Ureter (tissue), 1 donor: ENCODE measurements at regions not wholly inside any gene's neighbourhood (a gene's known extent, or its start where the extent isn't known, plus 50 kb on each side); places are given as distances from the start of the nearest gene placed in this dataset.
"Not testable (repeated sequence)": the region's sequence is repeated elsewhere in the genome, so short reads cannot be mapped to it uniquely, and the experiment has no call there.

ENCODE experiments used
- DNase-seq: peaks from one replicate; pipeline ENCODE4 v3.0.0-alpha.2; 2020; ENCODE audit warnings: low spot score
- donor health status: DM: yes; HTN: yes; CAD: no.

- no peak for DNase-seq
Measured at GRCh38 chr12:34303091-34303870, 281.0 kb downstream of the ALG10 start.

- DNase-seq: no peak
Measured at GRCh38 chr12:34304001-34304400, 281.7 kb downstream of the ALG10 start.

- DNase-seq: no peak
Measured at GRCh38 chr12:34304546-34304945, 282.2 kb downstream of the ALG10 start.

- no peak for DNase-seq
Measured at GRCh38 chr12:34305176-34305575, 282.9 kb downstream of the ALG10 start.

GRCh38 chr12:34306133-34306830 is 284.0 kb downstream of the ALG10 start:
- DNase-seq: no peak

GRCh38 chr12:34309806-34310804 is 287.8 kb downstream of the ALG10 start:
- DNase-seq: not testable (repeated sequence)

GRCh38 chr12:34311337-34311736 is 289.0 kb downstream of the ALG10 start:
- DNase-seq: no peak

- no peak for DNase-seq
Measured at GRCh38 chr12:34327671-34328070, 305.4 kb downstream of the ALG10 start.

GRCh38 chr12:34333337-34333736 is 311.0 kb downstream of the ALG10 start:
- no peak for DNase-seq

GRCh38 chr12:34334538-34334937 is 312.2 kb downstream of the ALG10 start:
- DNase-seq: no peak

- no peak for DNase-seq
Measured at GRCh38 chr12:34334953-34335743, 312.9 kb downstream of the ALG10 start.

GRCh38 chr12:34335819-34336262 is 313.5 kb downstream of the ALG10 start:
- DNase-seq: no peak

GRCh38 chr12:34336619-34337465 is 314.5 kb downstream of the ALG10 start:
- no peak for DNase-seq

GRCh38 chr12:34338751-34339150 is 316.5 kb downstream of the ALG10 start:
- no peak for DNase-seq

- DNase-seq: no peak
Measured at GRCh38 chr12:34339922-34340321, 317.6 kb downstream of the ALG10 start.

- DNase-seq: no peak
Measured at GRCh38 chr12:34340534-34341361, 318.5 kb downstream of the ALG10 start.

GRCh38 chr12:34341362-34341733 is 319.1 kb downstream of the ALG10 start:
- DNase-seq: no peak

GRCh38 chr12:34342048-34342447 is 319.8 kb downstream of the ALG10 start:
- DNase-seq: no peak

GRCh38 chr12:34343345-34343744 is 321.0 kb downstream of the ALG10 start:
- no peak for DNase-seq
